Endothelial cell of umbilical vein (primary cell): ENCODE measurements at regions not wholly inside any gene's neighbourhood (a gene's known extent, or its start where the extent isn't known, plus 50 kb on each side); places are given as distances from the start of the nearest gene placed in this dataset.

Experiments
- BruUV-seq: library from RNA; stranded (reverse); fragments of 400-500 nt; replicated peaks from 2 replicates; lab custom pipeline; 2021; lab: Mats Ljungman, UMichigan
- CTCF ChIA-PET: fragments of 300-600, 350-600 bp; sonication (Branson Sonifier 250); formaldehyde crosslinking; loops from one replicate; lab custom pipeline; 2021; ENCODE audit warnings: antibody characterized with exemption, inconsistent platforms; lab: Charles Lee
- POLR2A ChIA-PET: fragments of 300-600, 350-600 bp; sonication (Branson Sonifier 250); formaldehyde crosslinking; loops from one replicate; lab custom pipeline; 2021; ENCODE audit warnings: antibody characterized with exemption, inconsistent platforms; lab: Charles Lee
- DNase-seq: peaks from one replicate; pipeline ENCODE4 v3.0.0-alpha.2; 2011; ENCODE audit warnings: low read depth, low spot score
- FAIRE-seq: peaks from 2 replicates; lab custom pipeline; 2011; peaks lifted over from hg19 to GRCh38; lab: Jason Lieb, UNC
- H2AFZ ChIP-seq: 2 replicates; pipeline ENCODE4 v1.6.0; 2012; ENCODE audit warnings: low read depth, low read length, control low read depth, inconsistent platforms
- H3K27ac ChIP-seq: 2 replicates; pipeline ENCODE4 v1.5.1; 2011; ENCODE audit warnings: low read depth, mild to moderate bottlenecking, control low read depth, low read length, moderate library complexity; ENCODE audit not compliant: insufficient read depth
- H3K27me3 ChIP-seq, 2 experiments: 2 replicates each; pipeline versions ENCODE4 v1.6.0 to v1.6.1; 2011; ENCODE audit warnings: low read length in 2 of 2, mixed read lengths in 1 of 2; ENCODE audit not compliant: control insufficient read depth in 2 of 2, insufficient read depth in 2 of 2
- H3K36me3 ChIP-seq, 2 experiments: 2 replicates in 1 of 2; 3 replicates in 1 of 2; pipeline ENCODE4 v1.5.1; 2011; ENCODE audit warnings: low read length in 2 of 2, mild to moderate bottlenecking in 1 of 2, moderate library complexity in 1 of 2; ENCODE audit not compliant: control insufficient read depth in 2 of 2, insufficient read depth in 2 of 2; ENCODE audit errors: extremely low read depth in 1 of 2
- H3K4me1 ChIP-seq: 3 replicates; pipeline ENCODE4 v1.5.1; 2011; ENCODE audit warnings: mild to moderate bottlenecking, low read length; ENCODE audit not compliant: control insufficient read depth, insufficient read depth; ENCODE audit errors: extremely low read depth
- H3K4me2 ChIP-seq: 2 replicates; pipeline ENCODE4 v1.6.1; 2011; ENCODE audit warnings: low read length, control low read depth, mixed read lengths; ENCODE audit not compliant: insufficient read depth
- H3K4me3 ChIP-seq, 3 experiments: fragments of 200-600 bp in 1 of 3; sonication (generic), shearing (Covaris generic) in 1 of 3; replicated peaks in 1 of 3; 2 replicates each; pipeline ENCODE4 v1.5.1; 2011 to 2016; ENCODE audit warnings: control low read depth in 3 of 3, low read length in 3 of 3, mild to moderate bottlenecking in 2 of 3, inconsistent platforms in 1 of 3, low read depth in 1 of 3, moderate library complexity in 1 of 3; ENCODE audit not compliant: insufficient read depth in 1 of 3
- H3K79me2 ChIP-seq: 2 replicates; pipeline ENCODE4 v1.6.0; 2012; ENCODE audit warnings: low read length, inconsistent platforms; ENCODE audit not compliant: control insufficient read depth, insufficient read depth
- H3K9ac ChIP-seq: replicated peaks from 2 replicates; pipeline ENCODE3; 2011; ENCODE audit warnings: low read length, control low read depth; ENCODE audit not compliant: insufficient read depth; ENCODE audit errors: extremely low read depth
- H3K9me1 ChIP-seq: replicated peaks from 3 replicates; pipeline ENCODE4 v1.6.0; 2011; ENCODE audit warnings: mild to moderate bottlenecking, low read length; ENCODE audit not compliant: control insufficient read depth, insufficient read depth; ENCODE audit errors: extremely low read depth
- H3K9me3 ChIP-seq: replicated peaks from 2 replicates; pipeline ENCODE4 v1.5.1; 2012; ENCODE audit warnings: low read length, inconsistent platforms; ENCODE audit not compliant: control insufficient read depth, insufficient read depth
- H4K20me1 ChIP-seq: replicated peaks from 2 replicates; pipeline ENCODE3; 2011; ENCODE audit warnings: mild to moderate bottlenecking, low read length; ENCODE audit not compliant: control insufficient read depth, insufficient read depth; ENCODE audit errors: extremely low read depth
- CTCF ChIP-seq, 2 donors: IDR thresholded peaks; 1 replicate in 1 of 2; 2 replicates in 1 of 2; pipeline ENCODE4 v1.5.1; 2011; ENCODE audit warnings: low read length in 2 of 2, mild to moderate bottlenecking in 2 of 2, moderate library complexity in 2 of 2, control low read depth in 1 of 2, inconsistent platforms in 1 of 2, low read depth in 1 of 2; ENCODE audit not compliant: insufficient read depth in 1 of 2; ENCODE audit errors: extremely low read depth in 1 of 2
- FOS ChIP-seq: IDR thresholded peaks from 2 replicates; pipeline ENCODE4 v1.6.1; 2011; ENCODE audit warnings: mild to moderate bottlenecking, low read length, moderate library complexity, borderline replicate concordance; ENCODE audit not compliant: insufficient read depth
- GATA2 ChIP-seq: IDR thresholded peaks from 2 replicates; pipeline ENCODE4 v1.7.0; 2011; ENCODE audit warnings: low read depth, mild to moderate bottlenecking, moderate library complexity, mixed read lengths, low read length; ENCODE audit not compliant: insufficient read length, insufficient read depth
- JUN ChIP-seq: IDR thresholded peaks from 2 replicates; pipeline ENCODE4 v1.6.1; 2011; ENCODE audit warnings: borderline replicate concordance, low read depth; ENCODE audit not compliant: insufficient read length, insufficient read depth
- MYC ChIP-seq: IDR thresholded peaks from one replicate; pipeline ENCODE4 v1.6.1; 2011; ENCODE audit warnings: mild to moderate bottlenecking, low read depth, low read length
- POLR2A ChIP-seq: IDR thresholded peaks from 2 replicates; pipeline ENCODE4 v1.6.1; 2012; ENCODE audit warnings: low read depth, mild to moderate bottlenecking, control low read depth, low read length
- POLR2AphosphoS5 ChIP-seq: IDR thresholded peaks from 2 replicates; pipeline ENCODE4 v1.6.1; 2012; ENCODE audit warnings: low read depth, mild to moderate bottlenecking, control low read depth, low read length, moderate library complexity; ENCODE audit not compliant: insufficient read depth
- dilution Hi-C: fragments of 300-500 bp; cut with MboI; formaldehyde crosslinking; loops from one replicate; pipeline ENCODE4 v1.15.0; 2019; ENCODE audit warnings: low sequenced_read_pairs; ENCODE audit not compliant: extremely low pct_ligation_motif_present
- intact Hi-C: fragments of 100-400 bp; cut with micrococcal nuclease; formaldehyde crosslinking; loops from one replicate; pipeline ENCODE4 v1.10.0; 2022
- TF ChIP-seq, protein P1 (sequence below): IDR thresholded peaks from 2 replicates; pipeline ENCODE4 v1.6.1; 2011; ENCODE audit not compliant: insufficient read depth, insufficient read length

GRCh38 chr20:11843289-11843688 lies 74.4 kb upstream of the BTBD3 start:
- CTCF ChIA-PET, result no interaction called here
- BruUV-seq, result no TSS peak
- TF ChIP-seq CTCF (IDR thresholded peaks at IDR 0.05; ENCODE audit: extremely low read depth in 1 of 2, insufficient read depth in 1 of 2, low read depth in 1 of 2, low read length in 2 of 2) (no peak), JUN (no peak)

DNA sequence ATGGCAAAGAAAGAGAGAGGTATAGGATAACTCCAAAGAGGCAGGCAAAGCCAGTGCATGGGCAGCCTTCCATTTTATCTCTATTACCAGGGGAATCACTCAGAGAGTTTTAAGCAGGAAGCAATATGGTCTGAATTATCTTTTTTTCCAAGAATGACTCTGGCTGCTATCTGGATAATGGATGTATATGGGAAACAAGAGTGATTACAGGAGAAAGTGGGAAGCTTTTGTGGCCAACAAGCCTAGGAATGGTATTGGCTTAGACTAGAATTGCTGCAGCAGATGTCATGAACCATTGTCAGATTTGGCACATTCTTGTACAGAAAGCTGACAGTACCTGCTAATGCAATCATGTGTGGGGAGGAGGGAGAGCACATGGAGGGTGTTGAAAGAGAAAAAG lies 73.0 kb upstream of the BTBD3 start:
- H4K20me1 ChIP-seq, result no peaks in the 10 kb centered on the region
- dilution Hi-C loops (no loop called here), intact Hi-C loops (loop anchor here (5.0 kb wide), 1 partner anchor 32 kb away; no protein-coding TSS in a partner anchor)
- H2AFZ ChIP-seq, result no peak overlapping the region
- H3K27ac ChIP-seq, result no peak overlapping the region
- POLR2A ChIA-PET, result no interaction called here
- TF ChIP-seq FOS (no peak), POLR2A (no peak), JUN (no peak), MYC (no peak), GATA2 (no peak), POLR2AphosphoS5 (no peak), CTCF (IDR thresholded peaks at IDR 0.05; ENCODE audit: extremely low read depth in 1 of 2, insufficient read depth in 1 of 2, low read depth in 1 of 2, low read length in 2 of 2) (no peak)
- TF ChIP-seq, protein P1, sequence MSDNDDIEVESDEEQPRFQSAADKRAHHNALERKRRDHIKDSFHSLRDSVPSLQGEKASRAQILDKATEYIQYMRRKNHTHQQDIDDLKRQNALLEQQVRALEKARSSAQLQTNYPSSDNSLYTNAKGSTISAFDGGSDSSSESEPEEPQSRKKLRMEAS, result no peak
- no peaks in the 10 kb centered on the region for H3K27me3 ChIP-seq
- CTCF ChIA-PET, result interaction anchor here (1.1 kb wide), 1 partner anchor 28 kb away, joined by 3 read pairs; no protein-coding TSS in a partner anchor
- no peaks in the 10 kb centered on the region for H3K4me1 ChIP-seq
- no TSS peak for BruUV-seq
- no peak for DNase-seq
- H3K36me3 ChIP-seq, result no peaks in the 10 kb centered on the region
- no peaks in the 10 kb centered on the region for H3K79me2 ChIP-seq
- no peak overlapping the region for H3K4me2 ChIP-seq
- H3K9me1 ChIP-seq, result no peaks in the 10 kb centered on the region
- FAIRE-seq, result no peak
- no peak overlapping the region for H3K9ac ChIP-seq
- H3K9me3 ChIP-seq, result no peaks in the 10 kb centered on the region
- no peak overlapping the region for H3K4me3 ChIP-seq

More at GRCh38 chr20:11843289-11843688, 74.4 kb upstream of the BTBD3 start:
- Histone ChIP-seq H3K79me2 (no peaks in the 10 kb centered on the region), H3K4me2 (no peak overlapping the region), H4K20me1 (no peaks in the 10 kb centered on the region), H3K9ac (no peak overlapping the region), H2AFZ (no peak overlapping the region), H3K9me3 (no peaks in the 10 kb centered on the region), H3K27ac (no peak overlapping the region), H3K9me1 (no peaks in the 10 kb centered on the region), H3K4me1 (no peaks in the 10 kb centered on the region), H3K4me3 (no peak overlapping the region), H3K27me3 (no peaks in the 10 kb centered on the region), H3K36me3 (no peaks in the 10 kb centered on the region)
- FAIRE-seq (no peak), DNase-seq (no peak)
- intact Hi-C loops (no loop called here), dilution Hi-C loops (no loop called here)
- POLR2A ChIA-PET, result no interaction called here
